Fibroblast of villous mesenchyme (primary cell): ENCODE measurements at regions not wholly inside any gene's neighbourhood (a gene's known extent, or its start where the extent isn't known, plus 50 kb on each side); places are given as distances from the start of the nearest gene placed in this dataset.
"Not testable (repeated sequence)": the region's sequence is repeated elsewhere in the genome, so short reads cannot be mapped to it uniquely, and the experiment has no call there.

Experiments
- DNase-seq: peaks from one replicate; pipeline ENCODE4 v3.0.0-alpha.2; 2010; ENCODE audit warnings: low read depth
- H3K4me3 ChIP-seq: 2 replicates; pipeline ENCODE4 v1.5.1; 2011; ENCODE audit warnings: low read depth, mild to moderate bottlenecking, low read length
- CTCF ChIP-seq: IDR thresholded peaks from 2 replicates; pipeline ENCODE4 v1.5.1; 2012; ENCODE audit warnings: low read depth, mild to moderate bottlenecking, low read length; ENCODE audit not compliant: insufficient read depth

- DNase-seq: no peak
- TF ChIP-seq CTCF: no peak
- H3K4me3 ChIP-seq: no peak overlapping the region
Measured at GRCh38 chr20:26243731-26244130, 547.1 kb upstream of the ZNF337 start.

GRCh38 chr20:26220609-26221008 is 524.0 kb upstream of the ZNF337 start:
- DNase-seq, H3K4me3 ChIP-seq: not testable (repeated sequence)

- DNase-seq, H3K4me3 ChIP-seq: not testable (repeated sequence)
Measured at GRCh38 chr20:26219546-26219945, 522.9 kb upstream of the ZNF337 start.

- no peak overlapping the region for H3K4me3 ChIP-seq
- no peak for DNase-seq
- TF ChIP-seq CTCF: no peak
Measured at GRCh38 chr20:26218301-26218700, 521.6 kb upstream of the ZNF337 start.

GRCh38 chr20:26216025-26216424 is 519.4 kb upstream of the ZNF337 start:
- no peak for TF ChIP-seq CTCF
- no peak overlapping the region for H3K4me3 ChIP-seq

DNA sequence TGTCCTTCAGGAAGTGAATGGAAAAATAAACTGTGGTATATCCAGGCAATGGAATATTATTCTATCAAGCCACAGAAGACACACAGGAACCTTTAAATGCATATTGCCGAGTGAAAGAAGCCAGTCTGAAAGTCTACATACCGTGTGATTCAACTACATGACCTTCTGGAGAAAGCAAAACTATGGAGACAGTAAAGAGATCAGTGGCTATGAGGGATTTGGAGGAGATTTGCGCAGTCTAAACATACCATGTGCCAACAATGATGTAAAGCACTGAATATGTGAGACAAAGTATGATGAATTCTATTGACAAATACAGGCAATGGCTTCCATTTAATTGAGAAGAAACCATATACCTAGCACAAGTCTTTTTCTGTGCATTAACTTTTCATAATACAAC is 518.3 kb upstream of the ZNF337 start:
- DNase-seq: no peak
- TF ChIP-seq CTCF: no peak
- H3K4me3 ChIP-seq: no peak overlapping the region

More at GRCh38 chr20:26216025-26216424, 519.4 kb upstream of the ZNF337 start:
- DNase-seq: no peak

DNA sequence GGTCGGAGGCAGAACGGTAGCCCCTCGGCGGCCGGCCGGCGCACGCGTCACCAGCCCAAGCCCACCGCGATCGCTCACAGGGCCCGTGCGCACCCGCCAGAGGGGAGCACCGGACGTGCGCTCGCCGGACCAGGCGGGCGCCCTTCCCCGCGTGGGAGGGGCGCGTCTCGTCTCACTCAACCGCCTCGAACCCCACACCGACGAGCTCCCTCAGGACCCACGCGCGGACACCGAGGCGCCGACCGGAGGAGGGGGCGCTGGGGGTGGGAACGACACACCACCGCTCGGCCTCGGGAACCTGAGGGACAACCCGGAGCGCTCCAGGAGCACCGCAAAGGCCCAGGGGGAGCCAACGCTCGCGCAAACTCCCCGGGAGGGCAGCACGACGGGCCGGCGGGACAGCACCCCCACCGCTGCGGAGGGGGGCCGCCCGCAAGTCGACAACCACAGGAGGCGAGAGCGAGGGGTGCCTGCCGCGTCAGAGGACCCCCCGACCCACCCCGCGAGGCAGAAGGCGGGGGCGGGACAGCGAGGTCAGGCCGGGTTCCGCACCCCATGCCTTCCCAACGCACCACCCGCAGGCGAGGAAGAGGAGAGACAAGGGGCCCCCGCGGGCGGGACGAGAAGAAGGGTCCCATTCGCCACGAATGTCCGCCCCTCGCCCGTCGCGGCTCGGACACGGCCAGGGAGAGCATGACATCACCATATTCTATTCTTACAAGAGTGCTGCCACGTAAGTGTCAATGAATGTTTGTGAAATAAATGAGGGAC is 512.7 kb upstream of the ZNF337 start:
- no peak for TF ChIP-seq CTCF
- DNase-seq: peak; percentile 10
- H3K4me3 ChIP-seq: no peak overlapping the region
